8988T (cell line): ENCODE measurements at regions not wholly inside any gene's neighbourhood (a gene's known extent, or its start where the extent isn't known, plus 50 kb on each side); places are given as distances from the start of the nearest gene placed in this dataset.

Source experiments
- DNase-seq: peaks from one replicate; pipeline ENCODE4 v3.0.0; 2011

- DNase-seq, result no peak
Measured at GRCh38 chr4:44914748-44915147, 188.4 kb upstream of the GNPDA2 start.

GRCh38 chr4:44914223-44914622 lies 187.9 kb upstream of the GNPDA2 start:
- no peak for DNase-seq

- no peak for DNase-seq
Measured at GRCh38 chr4:44912980-44913379, 186.6 kb upstream of the GNPDA2 start.

- DNase-seq, result no peak
Measured at GRCh38 chr4:44908565-44908964, 182.2 kb upstream of the GNPDA2 start.

GRCh38 chr4:44872246-44872645 lies 145.9 kb upstream of the GNPDA2 start:
- DNase-seq, result no peak

GRCh38 chr4:44871133-44871532 lies 144.8 kb upstream of the GNPDA2 start:
- no peak for DNase-seq

- no peak for DNase-seq
Measured at GRCh38 chr4:44869985-44870384, 143.6 kb upstream of the GNPDA2 start.

GRCh38 chr4:44869222-44869882 lies 143.0 kb upstream of the GNPDA2 start:
- no peak for DNase-seq

- no peak for DNase-seq
Measured at GRCh38 chr4:44861756-44862155, 135.4 kb upstream of the GNPDA2 start.

GRCh38 chr4:44859477-44859876 lies 133.1 kb upstream of the GNPDA2 start:
- no peak for DNase-seq

- DNase-seq, result no peak
Measured at GRCh38 chr4:44848466-44848865, 122.1 kb upstream of the GNPDA2 start.

GRCh38 chr4:44845993-44846392 lies 119.6 kb upstream of the GNPDA2 start:
- no peak for DNase-seq

- DNase-seq, result no peak
Measured at GRCh38 chr4:44845309-44845708, 119.0 kb upstream of the GNPDA2 start.

GRCh38 chr4:44842531-44842930 lies 116.2 kb upstream of the GNPDA2 start:
- no peak for DNase-seq

GRCh38 chr4:44817930-44818329 lies 91.6 kb upstream of the GNPDA2 start:
- DNase-seq, result no peak

- DNase-seq, result no peak
Measured at GRCh38 chr4:44806071-44806470, 79.7 kb upstream of the GNPDA2 start.

GRCh38 chr4:44804301-44804700 lies 77.9 kb upstream of the GNPDA2 start:
- DNase-seq, result no peak

- no peak for DNase-seq
Measured at GRCh38 chr4:44801384-44801783, 75.0 kb upstream of the GNPDA2 start.

GRCh38 chr4:44791831-44792230 lies 65.5 kb upstream of the GNPDA2 start:
- DNase-seq, result no peak

- DNase-seq, result no peak
Measured at GRCh38 chr4:44777115-44777514, 50.8 kb upstream of the GNPDA2 start.
